ENCODE measurements at regions not wholly inside any gene's neighbourhood (a gene's known extent, or its start where the extent isn't known, plus 50 kb on each side); places are given as distances from the start of the nearest gene placed in this dataset.

- DNase-seq (ENCODE audit: low read depth): no peak
- TF ChIP-seq CTCF (conservative IDR thresholded peaks at IDR 0.05; ENCODE audit: low read length): no peak
Observed at GRCh38 chr15:62298811-62299210, 133.7 kb upstream of the C2CD4B start.

DNA sequence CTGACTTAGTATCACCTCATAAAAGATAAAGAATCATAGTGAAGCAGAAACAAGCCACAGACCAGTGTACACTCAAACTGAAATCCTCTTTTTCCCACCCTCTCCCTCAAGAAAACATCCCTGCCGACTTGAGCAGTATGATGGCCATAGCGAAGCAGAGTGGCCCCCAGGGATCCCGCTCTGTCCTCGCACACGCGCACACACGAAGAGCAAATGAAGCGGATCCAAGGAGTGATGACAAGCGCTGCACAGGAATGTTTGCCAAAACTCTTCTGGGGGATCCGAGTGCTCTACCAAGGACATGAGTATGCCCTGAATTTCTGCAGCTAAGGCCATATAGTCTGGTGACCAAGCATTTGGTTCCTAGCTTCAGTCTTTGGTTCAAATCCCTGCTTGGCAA lies 134.5 kb upstream of the C2CD4B start:
- no peak overlapping the region for H3K4me3 ChIP-seq (ENCODE audit: low read length)
- no peak for TF ChIP-seq CTCF (conservative IDR thresholded peaks at IDR 0.05; ENCODE audit: low read length)
- DNase-seq (ENCODE audit: low read depth): no peak

More at GRCh38 chr15:62298811-62299210, 133.7 kb upstream of the C2CD4B start:
- no peak overlapping the region for H3K4me3 ChIP-seq (ENCODE audit: low read length)

- TF ChIP-seq CTCF (conservative IDR thresholded peaks at IDR 0.05; ENCODE audit: low read length): no peak
- peak; percentile 61 for DNase-seq (ENCODE audit: low read depth)
Observed at GRCh38 chr15:62301993-62302675, 137.0 kb upstream of the C2CD4B start.

DNA sequence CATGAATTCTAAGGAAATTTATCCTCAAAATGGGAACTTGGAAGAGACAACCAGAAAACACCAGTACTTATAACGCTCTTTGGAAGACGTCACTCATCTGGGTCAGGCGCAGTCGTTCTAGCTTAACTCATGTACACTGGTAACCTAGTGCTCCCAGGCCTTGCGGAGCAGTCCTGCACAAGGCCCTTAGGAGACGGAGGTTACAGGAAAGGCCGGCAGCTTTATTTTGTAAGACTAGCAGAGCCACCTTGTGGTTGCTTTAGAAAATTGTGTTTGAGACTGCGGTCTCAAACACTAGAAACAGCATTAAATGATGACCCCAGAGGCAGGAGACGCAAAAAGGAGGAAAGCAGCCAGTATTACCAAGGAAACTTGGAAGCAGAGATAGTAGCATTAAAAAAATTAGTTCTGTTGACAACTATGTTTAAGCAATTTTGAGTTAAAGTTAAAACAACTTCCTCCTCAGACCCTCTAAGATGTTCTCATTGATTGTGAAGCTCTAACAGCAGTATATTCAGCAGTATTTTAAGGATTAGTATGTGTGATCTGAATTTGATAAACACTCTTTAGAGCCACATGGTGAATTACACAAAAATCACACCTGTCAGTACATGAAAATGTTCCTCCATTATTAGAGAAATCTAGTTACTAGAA lies 141.9 kb upstream of the C2CD4B start:
- H3K4me3 ChIP-seq (ENCODE audit: low read length): no peak overlapping the region
- peak; percentile 68 for TF ChIP-seq CTCF (conservative IDR thresholded peaks at IDR 0.05; ENCODE audit: low read length)
- peak; percentile 82 for DNase-seq (ENCODE audit: low read depth)

More at GRCh38 chr15:62301993-62302675, 137.0 kb upstream of the C2CD4B start:
- no peak overlapping the region for H3K4me3 ChIP-seq (ENCODE audit: low read length)

- H3K4me3 ChIP-seq (ENCODE audit: low read length): no peak overlapping the region
- no peak for TF ChIP-seq CTCF (conservative IDR thresholded peaks at IDR 0.05; ENCODE audit: low read length)
- peak; percentile 79 for DNase-seq (ENCODE audit: low read depth)
Observed at GRCh38 chr15:62307551-62307950, 142.5 kb upstream of the C2CD4B start.

DNA sequence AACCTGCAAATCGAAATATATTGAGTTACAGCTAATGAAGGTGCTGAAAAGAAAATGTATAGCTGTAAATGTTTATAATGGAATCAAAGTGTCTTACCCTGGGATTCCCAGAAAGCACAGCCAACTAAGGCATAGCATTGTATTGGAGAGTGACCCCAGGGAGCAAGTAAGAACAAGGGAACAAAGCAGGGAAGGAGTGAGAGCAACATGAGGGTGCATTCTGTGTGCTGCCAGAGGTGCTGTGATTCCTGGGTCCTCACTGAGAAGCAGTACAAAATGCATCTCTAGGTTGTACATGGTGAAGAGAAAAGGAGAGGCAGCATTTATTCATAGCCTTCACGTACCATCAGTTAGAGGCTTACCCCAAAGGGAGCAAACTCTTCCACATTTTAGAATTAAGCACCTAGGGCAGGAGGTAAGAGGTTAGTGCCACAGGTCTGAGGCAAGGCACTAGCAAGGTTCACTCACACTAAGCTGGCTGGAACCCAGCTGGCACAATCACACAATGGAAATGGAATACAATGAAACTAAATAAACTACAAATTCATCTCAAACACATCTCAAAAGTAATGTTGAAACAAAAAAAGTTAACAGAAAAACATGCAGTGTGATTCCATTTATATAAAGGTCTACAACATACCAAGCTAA lies 151.5 kb upstream of the C2CD4B start:
- H3K4me3 ChIP-seq (ENCODE audit: low read length): no peak overlapping the region
- no peak for TF ChIP-seq CTCF (conservative IDR thresholded peaks at IDR 0.05; ENCODE audit: low read length)
- no peak for DNase-seq (ENCODE audit: low read depth)
